Suppressor macrophage (primary cell): ENCODE measurements at regions not wholly inside any gene's neighbourhood (a gene's known extent, or its start where the extent isn't known, plus 50 kb on each side); places are given as distances from the start of the nearest gene placed in this dataset.

Experiments
- DNase-seq, 4 experiments: peaks; one replicate each; pipeline ENCODE4 v3.0.0-alpha.2; 2020 to 2022

- no peak for DNase-seq
These were observed 79.8 kb upstream of the CD93 start for GRCh38 chr20:23165964-23166363.

- peak in 1 of 4 experiments; percentile 30 for DNase-seq
These were observed 79.2 kb upstream of the CD93 start for GRCh38 chr20:23165307-23165750.

DNA sequence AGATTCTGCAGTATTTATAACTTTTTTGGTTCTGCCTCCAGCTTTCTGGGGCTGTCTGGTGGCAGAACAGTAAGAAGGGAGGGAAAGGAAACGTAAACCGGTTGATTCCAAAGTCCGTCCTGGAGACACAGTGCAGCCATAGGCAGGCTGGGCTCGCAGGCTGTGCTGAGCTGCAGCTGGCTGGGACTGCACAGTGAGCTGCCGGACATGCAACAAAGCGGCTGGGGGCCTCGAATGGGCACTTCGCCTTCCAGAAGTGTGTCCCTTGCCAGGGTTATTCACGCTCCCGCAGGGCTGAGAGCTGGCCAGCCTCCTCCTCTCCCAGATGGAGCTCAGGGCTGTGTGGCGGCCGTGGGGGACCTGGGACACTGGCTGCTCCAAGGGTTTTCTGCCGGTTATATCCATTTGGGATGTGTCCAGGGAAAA, 78.1 kb upstream of the CD93 start:
- no peak for DNase-seq

GRCh38 chr20:23163562-23163961, 77.4 kb upstream of the CD93 start:
- DNase-seq, result no peak

GRCh38 chr20:23162887-23163286, 76.8 kb upstream of the CD93 start:
- DNase-seq, result no peak

GRCh38 chr20:23161968-23162696, 76.0 kb upstream of the CD93 start:
- peak; percentile 66 to 78 (median 72) for DNase-seq

- DNase-seq, result peak; percentile 62 to 78 (median 70)
These were observed 75.2 kb upstream of the CD93 start for GRCh38 chr20:23161244-23161891.

GRCh38 chr20:23160536-23161243, 74.6 kb upstream of the CD93 start:
- no peak for DNase-seq

DNA sequence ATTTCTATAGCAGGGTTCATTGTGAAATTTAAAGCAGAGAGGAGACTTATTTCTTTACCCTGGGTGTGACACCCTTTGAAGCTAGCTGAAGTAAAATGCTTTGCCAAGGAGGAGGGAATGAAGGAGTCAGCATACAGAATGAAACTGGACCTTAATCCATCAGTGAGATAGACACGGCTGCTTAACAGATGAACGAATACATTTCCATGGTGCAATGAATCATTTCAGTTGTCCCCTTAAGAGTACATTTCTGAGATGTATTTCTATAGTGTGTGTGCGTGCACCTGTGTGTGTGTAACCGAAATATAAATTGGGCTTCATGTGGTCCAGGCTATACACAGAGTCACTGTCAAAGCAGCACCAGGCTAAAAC, 73.8 kb upstream of the CD93 start:
- no peak for DNase-seq

GRCh38 chr20:23159256-23159946, 73.3 kb upstream of the CD93 start:
- DNase-seq, result peak; percentile 51 to 75 (median 72)

DNA sequence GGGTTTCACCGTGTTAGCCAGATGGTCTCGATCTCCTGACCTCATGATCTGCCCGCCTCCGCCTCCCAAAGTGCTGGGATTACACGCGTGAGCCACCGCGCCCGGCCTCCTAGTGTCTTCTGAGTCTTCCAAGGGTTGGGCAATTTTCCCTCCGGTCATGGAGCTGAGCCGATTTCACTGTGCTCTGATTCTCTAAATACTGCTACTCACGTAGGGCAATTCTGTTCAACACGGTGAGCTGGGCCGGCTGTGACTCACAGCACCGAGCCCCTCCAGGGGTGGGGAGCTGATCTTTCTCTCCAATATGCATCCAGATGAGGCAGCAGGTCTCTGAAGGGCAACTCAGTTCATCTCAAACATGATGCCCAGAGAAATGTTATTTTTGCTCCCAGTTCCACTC, 71.6 kb upstream of the CD93 start:
- DNase-seq, result no peak

DNA sequence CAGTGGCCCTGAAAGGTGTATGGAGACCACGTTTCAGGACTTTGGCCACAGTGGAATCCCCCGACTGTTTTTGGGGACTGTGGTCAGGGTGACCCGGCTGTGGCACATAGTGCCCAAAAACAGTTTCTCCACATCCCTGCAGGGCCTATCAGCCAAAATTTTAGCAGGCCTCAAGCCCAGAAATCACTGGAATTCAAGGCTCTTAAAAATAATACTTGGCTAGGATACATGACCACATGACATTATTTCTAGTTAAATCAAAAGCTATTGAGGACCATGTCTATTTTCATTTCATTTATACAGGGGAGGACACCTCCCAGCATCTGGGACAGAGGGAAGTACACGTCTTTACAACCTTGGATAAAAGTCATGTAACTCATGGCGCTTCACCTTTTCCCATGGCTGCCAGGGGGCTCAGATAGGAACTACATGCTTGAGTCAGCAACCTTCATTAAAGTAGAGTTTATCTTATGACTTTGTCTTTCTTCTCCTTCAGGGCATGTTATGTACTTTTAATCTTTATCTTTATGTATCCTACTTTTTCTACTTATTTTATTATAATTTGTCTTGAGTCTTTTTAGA, 70.8 kb upstream of the CD93 start:
- DNase-seq, result no peak

GRCh38 chr20:23156170-23156841, 70.2 kb upstream of the CD93 start:
- peak; percentile 87 to 93 (median 92) for DNase-seq

GRCh38 chr20:23155141-23155590, 69.0 kb upstream of the CD93 start:
- peak; percentile 54 to 76 (median 70) for DNase-seq

GRCh38 chr20:23153696-23154341, 67.7 kb upstream of the CD93 start:
- no peak for DNase-seq

DNA sequence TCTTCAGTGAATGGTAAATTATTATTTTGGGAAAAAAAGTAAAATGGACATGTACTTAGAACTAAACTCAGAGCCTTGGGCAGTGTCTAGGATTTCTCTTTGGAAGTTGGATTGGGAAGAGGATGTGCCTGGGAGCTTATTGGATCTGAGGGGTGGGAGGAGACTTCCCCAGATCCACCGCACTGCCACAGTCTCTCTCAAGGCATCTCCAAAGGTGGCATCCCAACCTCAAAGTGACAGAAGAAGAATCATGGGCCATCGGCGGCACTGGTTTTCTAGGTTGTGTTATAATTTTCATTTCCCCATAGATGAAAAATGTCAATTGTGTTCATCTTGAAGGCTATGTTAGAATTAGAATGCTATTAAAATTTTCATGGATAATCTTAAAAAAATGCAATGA, 66.8 kb upstream of the CD93 start:
- no peak for DNase-seq

- DNase-seq, result peak; percentile 92 to 98 (median 94)
These were observed 66.3 kb upstream of the CD93 start for GRCh38 chr20:23152308-23152892.

DNA sequence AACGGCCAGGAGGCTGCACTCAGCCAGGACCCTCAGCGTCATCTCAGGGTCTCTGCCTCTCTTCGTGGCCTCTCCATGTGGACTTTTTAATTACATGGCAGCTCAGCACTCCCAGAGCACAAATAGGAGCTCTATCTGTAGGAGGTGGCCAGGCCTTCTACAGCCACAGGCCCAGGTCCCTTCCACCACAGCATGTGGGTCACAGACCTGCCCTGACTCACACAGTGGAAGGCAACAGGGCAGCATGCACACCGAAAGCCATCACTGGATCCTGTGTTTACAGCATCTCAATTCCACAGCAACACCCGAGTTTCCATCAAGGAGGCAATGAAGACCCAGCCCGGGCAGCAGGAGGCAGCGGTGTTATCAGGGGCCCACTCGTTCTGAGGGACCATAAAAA, 65.8 kb upstream of the CD93 start:
- DNase-seq, result no peak

- no peak for DNase-seq
These were observed 65.0 kb upstream of the CD93 start for GRCh38 chr20:23151008-23151703.

- peak in 1 of 4 experiments; percentile 17 for DNase-seq
These were observed 64.3 kb upstream of the CD93 start for GRCh38 chr20:23150304-23151007.
